IMR-90 (cell line): ENCODE measurements at regions not wholly inside any gene's neighbourhood (a gene's known extent, or its start where the extent isn't known, plus 50 kb on each side); places are given as distances from the start of the nearest gene placed in this dataset.

ENCODE experiments used
- ATAC-seq: fragments of 200-7000 bp; cut with Tn5 transposase; 2 replicates; pipeline ENCODE4 v1.9.1; 2020; ENCODE audit warnings: low read depth, mild to moderate bottlenecking, moderate library complexity
- BruUV-seq: library from RNA; stranded (reverse); fragments of 400-500 nt; replicated peaks from 2 replicates; lab custom pipeline; 2021; lab: Mats Ljungman, UMichigan
- CTCF ChIA-PET: fragments of 300-600 bp; formaldehyde crosslinking; extraction: SDS; loops from one replicate; lab custom pipeline; 2021; ENCODE audit warnings: antibody characterized with exemption; lab: Yijun Ruan, JAX
- POLR2A ChIA-PET: fragments of 300-600 bp; sonication (Branson Sonifier 250); formaldehyde crosslinking; loops from one replicate; lab custom pipeline; 2022; ENCODE audit warnings: antibody characterized with exemption; ENCODE audit not compliant: unreplicated experiment; lab: Charles Lee
- DNase-seq: peaks from one replicate; pipeline ENCODE4 v3.0.0; 2013
- H2AFZ ChIP-seq: replicated peaks from 2 replicates; pipeline ENCODE3; 2013; ENCODE audit warnings: low read length, mild to moderate bottlenecking; ENCODE audit not compliant: poor library complexity
- H2AK5ac ChIP-seq: 2 replicates; pipeline ENCODE4 v1.6.1; 2013; ENCODE audit warnings: low read depth, low read length, inconsistent platforms
- H2AK9ac ChIP-seq: replicated peaks from 2 replicates; pipeline ENCODE3; 2013; ENCODE audit warnings: mild to moderate bottlenecking, low read depth, low read length, moderate library complexity; ENCODE audit not compliant: poor library complexity
- H2BK120ac ChIP-seq: 2 replicates; pipeline ENCODE4 v1.6.1; 2013; ENCODE audit warnings: low read depth, low read length, inconsistent platforms
- H2BK15ac ChIP-seq: 3 replicates; pipeline ENCODE4 v1.6.1; 2013; ENCODE audit warnings: low read depth, low read length, inconsistent platforms
- H2BK20ac ChIP-seq: 2 replicates; pipeline ENCODE4 v1.6.1; 2013; ENCODE audit warnings: low read depth, mild to moderate bottlenecking, inconsistent platforms, low read length, moderate library complexity
- H2BK5ac ChIP-seq: 2 replicates; pipeline ENCODE4 v1.6.1; 2013; ENCODE audit warnings: mild to moderate bottlenecking, low read depth, low read length, inconsistent platforms; ENCODE audit not compliant: poor library complexity, severe bottlenecking
- H3K14ac ChIP-seq: replicated peaks from 2 replicates; pipeline ENCODE4 v1.6.1; 2013; ENCODE audit warnings: low read depth, low read length, inconsistent platforms
- H3K18ac ChIP-seq: 2 replicates; pipeline ENCODE4 v1.6.1; 2013; ENCODE audit warnings: low read depth, low read length, control low read depth
- H3K23ac ChIP-seq: 2 replicates; pipeline ENCODE4 v1.6.1; 2013; ENCODE audit warnings: low read depth, low read length, inconsistent platforms
- H3K27ac ChIP-seq: 2 replicates; pipeline ENCODE4 v1.5.1; 2013; ENCODE audit warnings: mild to moderate bottlenecking, control low read depth, low read length; ENCODE audit not compliant: insufficient read depth
- H3K27me3 ChIP-seq: 2 replicates; pipeline ENCODE4 v1.6.1; 2013; ENCODE audit warnings: low read length; ENCODE audit not compliant: control insufficient read depth, insufficient read depth
- H3K36me3 ChIP-seq: 2 replicates; pipeline ENCODE4 v1.6.1; 2013; ENCODE audit warnings: low read length, mixed read lengths; ENCODE audit not compliant: control insufficient read depth, insufficient read depth
- H3K4ac ChIP-seq: 2 replicates; pipeline ENCODE4 v1.6.1; 2013; ENCODE audit warnings: low read depth, low read length, inconsistent platforms
- H3K4me1 ChIP-seq: 2 replicates; pipeline ENCODE4 v1.6.1; 2013; ENCODE audit warnings: low read length, mixed read lengths; ENCODE audit not compliant: control insufficient read depth, insufficient read depth
- H3K4me2 ChIP-seq: 2 replicates; pipeline ENCODE4 v1.6.1; 2013; ENCODE audit warnings: low read depth, mild to moderate bottlenecking, control low read depth, low read length, moderate library complexity
- H3K4me3 ChIP-seq: 2 replicates; pipeline ENCODE4 v1.5.1; 2013; ENCODE audit warnings: low read depth, mild to moderate bottlenecking, control low read depth, low read length, moderate library complexity; ENCODE audit not compliant: insufficient read depth
- H3K56ac ChIP-seq: 2 replicates; pipeline ENCODE4 v1.6.1; 2013; ENCODE audit warnings: low read length, inconsistent platforms; ENCODE audit not compliant: insufficient read depth; ENCODE audit errors: extremely low read depth
- H3K79me1 ChIP-seq, 2 experiments: 2 replicates each; pipeline ENCODE4 v1.6.1; 2013; ENCODE audit warnings: low read length in 2 of 2, inconsistent platforms in 1 of 2, low read depth in 1 of 2
- H3K9ac ChIP-seq: 2 replicates; pipeline ENCODE4 v1.6.1; 2013; ENCODE audit warnings: low read depth, low read length, control low read depth
- H3K9me1 ChIP-seq: 2 replicates; pipeline ENCODE4 v1.6.1; 2013; ENCODE audit warnings: low read length, inconsistent platforms; ENCODE audit not compliant: insufficient read depth
- H3K9me3 ChIP-seq: 2 replicates; pipeline ENCODE4 v1.6.1; 2013; ENCODE audit warnings: low read length; ENCODE audit not compliant: control insufficient read depth, insufficient read depth
- H4K20me1 ChIP-seq: 2 replicates; pipeline ENCODE4 v1.6.1; 2013; ENCODE audit warnings: low read length, inconsistent platforms; ENCODE audit not compliant: insufficient read depth
- H4K5ac ChIP-seq: 2 replicates; pipeline ENCODE4 v1.6.1; 2013; ENCODE audit warnings: mild to moderate bottlenecking, low read depth, low read length, control low read depth
- H4K8ac ChIP-seq, 2 experiments: 2 replicates each; pipeline ENCODE4 v1.6.1; 2013; ENCODE audit warnings: low read depth in 2 of 2, low read length in 2 of 2, control low read depth in 1 of 2, inconsistent platforms in 1 of 2
- H4K91ac ChIP-seq: 2 replicates; pipeline ENCODE4 v1.6.1; 2013; ENCODE audit warnings: low read depth, low read length, inconsistent platforms; ENCODE audit not compliant: insufficient read depth
- BHLHE40 ChIP-seq: fragments of 150-350 bp; IDR thresholded peaks from 2 replicates; pipeline ENCODE4 v1.6.1; 2016; ENCODE audit warnings: mild to moderate bottlenecking, low read depth, low read length
- CEBPB ChIP-seq: IDR thresholded peaks from 2 replicates; pipeline ENCODE4 v1.6.1; 2012; ENCODE audit warnings: low read depth, low read length, improper control_type of control experiment
- CHD1 ChIP-seq: IDR thresholded peaks from 2 replicates; pipeline ENCODE4 v1.6.1; 2012; ENCODE audit warnings: low read depth, low read length, improper control_type of control experiment
- CTCF ChIP-seq: conservative IDR thresholded peaks from 2 replicates; pipeline ENCODE4 v1.5.1; 2012; ENCODE audit warnings: mild to moderate bottlenecking, low read depth, low read length, improper control_type of control experiment
- ELK1 ChIP-seq: fragments of 150-350 bp; IDR thresholded peaks from 2 replicates; pipeline ENCODE4 v1.6.1; 2016; ENCODE audit warnings: low read depth, mild to moderate bottlenecking, low read length, moderate library complexity, borderline replicate concordance
- FOS ChIP-seq: fragments of 150-350 bp; IDR thresholded peaks from 2 replicates; pipeline ENCODE4 v1.6.1; 2016; ENCODE audit warnings: low read depth, low read length
- MAFK ChIP-seq: IDR thresholded peaks from 2 replicates; pipeline ENCODE4 v1.6.1; 2012; ENCODE audit warnings: low read depth, low read length, improper control_type of control experiment
- MAZ ChIP-seq: IDR thresholded peaks from 2 replicates; pipeline ENCODE4 v1.6.1; 2012; ENCODE audit warnings: low read depth, mild to moderate bottlenecking, low read length, improper control_type of control experiment, moderate library complexity, borderline replicate concordance
- MXI1 ChIP-seq: IDR thresholded peaks from 2 replicates; pipeline ENCODE4 v1.6.1; 2012; ENCODE audit warnings: low read depth, mild to moderate bottlenecking, low read length, moderate library complexity, borderline replicate concordance
- NFE2L2 ChIP-seq: fragments of 150-350 bp; IDR thresholded peaks from 2 replicates; pipeline ENCODE4 v1.6.1; 2016; ENCODE audit warnings: low read depth, mild to moderate bottlenecking, low read length
- POLR2A ChIP-seq: IDR thresholded peaks from 2 replicates; pipeline ENCODE4 v1.6.1; 2012; ENCODE audit warnings: mild to moderate bottlenecking, low read depth, low read length
- RAD21 ChIP-seq: IDR thresholded peaks from 2 replicates; pipeline ENCODE4 v1.6.1; 2012; ENCODE audit warnings: low read length, improper control_type of control experiment
- RCOR1 ChIP-seq: IDR thresholded peaks from 2 replicates; pipeline ENCODE4 v1.6.1; 2012; ENCODE audit warnings: mild to moderate bottlenecking, low read length, improper control_type of control experiment; ENCODE audit not compliant: insufficient replicate concordance
- RFX5 ChIP-seq: IDR thresholded peaks from 2 replicates; pipeline ENCODE4 v1.8.0; 2012; ENCODE audit warnings: low read depth, mild to moderate bottlenecking, low read length, moderate library complexity
- SMC3 ChIP-seq: fragments of 150-350 bp; IDR thresholded peaks from 2 replicates; pipeline ENCODE4 v1.6.1; 2016; ENCODE audit warnings: low read depth, mild to moderate bottlenecking, antibody characterized with exemption, low read length, moderate library complexity
- USF2 ChIP-seq: fragments of 150-350 bp; IDR thresholded peaks from 2 replicates; pipeline ENCODE4 v1.6.1; 2017; ENCODE audit warnings: mild to moderate bottlenecking, antibody characterized with exemption, low read length, low read depth
- dilution Hi-C: fragments of 300-500 bp; cut with HindIII; formaldehyde crosslinking; loops from one replicate; pipeline ENCODE4 v1.14.3; 2018; ENCODE audit warnings: low sequenced_read_pairs; ENCODE audit not compliant: unreplicated experiment
- in situ Hi-C: fragments of 300-500 bp; cut with MboI; formaldehyde crosslinking; loops from 3 replicates; pipeline ENCODE4 v1.14.3; 2019; ENCODE audit warnings: low sequenced_read_pairs, inconsistent platforms, mixed read lengths
- intact Hi-C: fragments of 100-400 bp; cut with micrococcal nuclease; formaldehyde crosslinking; loops from 2 replicates; pipeline ENCODE4 v1.10.0; 2022

GRCh38 chr2:147211484-147211883 is 633.3 kb upstream of the ACVR2A start:
- CTCF ChIA-PET, result no interaction called here
- Histone ChIP-seq H4K91ac (no peak overlapping the region), H4K8ac (no peak overlapping the region), H4K5ac (no peak overlapping the region), H3K36me3 (no peaks in the 10 kb centered on the region), H3K14ac (no peak overlapping the region), H2BK20ac (no peak overlapping the region), H2BK5ac (no peak overlapping the region), H2BK15ac (no peak overlapping the region), H3K27me3 (no peaks in the 10 kb centered on the region), H3K4ac (no peak overlapping the region), H3K9me3 (peaks cover 4% of the 10 kb centered on the region; the same call in 1 of the 2 replicates), H3K4me2 (no peak overlapping the region), H3K4me3 (no peak overlapping the region), H3K27ac (no peak overlapping the region), H4K20me1 (no peaks in the 10 kb centered on the region), H2BK120ac (no peak overlapping the region), H3K56ac (no peak overlapping the region), H3K79me1 (no peaks in the 10 kb centered on the region), H2AK9ac (no peak overlapping the region), H2AFZ (no peak overlapping the region), H3K18ac (no peak overlapping the region), H3K4me1 (no peaks in the 10 kb centered on the region), H3K9ac (no peak overlapping the region), H2AK5ac (no peak overlapping the region), H3K9me1 (no peaks in the 10 kb centered on the region), H3K23ac (no peak overlapping the region)
- TF ChIP-seq SMC3, result no peak
- TF ChIP-seq ELK1, result no peak
- TF ChIP-seq CHD1, result no peak
- TF ChIP-seq CEBPB, result no peak
- no peak for TF ChIP-seq MXI1
- no peak for TF ChIP-seq USF2
- no peak for TF ChIP-seq CTCF
- TF ChIP-seq MAFK, result no peak
- TF ChIP-seq POLR2A, result no peak
- no peak for TF ChIP-seq RAD21
- TF ChIP-seq RCOR1, result no peak
- no peak for TF ChIP-seq NFE2L2
- TF ChIP-seq MAZ, result no peak
- no peak for TF ChIP-seq RFX5
- TF ChIP-seq BHLHE40, result no peak
- TF ChIP-seq FOS, result no peak
- POLR2A ChIA-PET, result no interaction called here
- in situ Hi-C loops, result no loop called here
- no TSS peak for BruUV-seq
- no peak for DNase-seq
- no peak for ATAC-seq
- intact Hi-C loops, result no loop called here
- dilution Hi-C loops, result no loop called here
